ENCODE measurements at regions not wholly inside any gene's neighbourhood (a gene's known extent, or its start where the extent isn't known, plus 50 kb on each side); places are given as distances from the start of the nearest gene placed in this dataset.

- no peak for DNase-seq
Measured at GRCh38 chr4:145231906-145232700, 51.7 kb upstream of the OTUD4 start.

GRCh38 chr4:145230726-145231125 lies 50.3 kb upstream of the OTUD4 start:
- no peak for DNase-seq
